Breast epithelium (tissue), 4 donors: ENCODE measurements at regions not wholly inside any gene's neighbourhood (a gene's known extent, or its start where the extent isn't known, plus 50 kb on each side); places are given as distances from the start of the nearest gene placed in this dataset.

Experiments used
- DNase-seq, 2 donors: peaks; one replicate each; pipeline ENCODE4 v3.0.0-alpha.2; 2019; ENCODE audit warnings: low spot score in 2 of 2
- H3K27ac ChIP-seq, 2 donors: fragments of 200-600 bp; sonication (generic) in 1 of 2; one replicate each; pipeline ENCODE4 v1.5.1; 2016 to 2019; ENCODE audit warnings: mild to moderate bottlenecking in 1 of 2
- H3K27me3 ChIP-seq, 2 donors: fragments of 200-600 bp; sonication (generic) in 1 of 2; one replicate each; pipeline versions ENCODE4 v1.5.1 to v1.6.0; 2017 to 2019; ENCODE audit warnings: control low read depth in 1 of 2, mild to moderate bottlenecking in 1 of 2
- H3K36me3 ChIP-seq: fragments of 200-600 bp; one replicate; pipeline ENCODE4 v1.5.1; 2019
- H3K4me1 ChIP-seq, 2 donors: fragments of 200-600 bp; sonication (generic); one replicate each; pipeline ENCODE4 v1.5.1; 2016 to 2019; ENCODE audit warnings: control low read depth in 1 of 2
- H3K4me3 ChIP-seq, 3 donors: fragments of 200-600 bp; sonication (generic); 1 replicate in 2 of 3; 2 replicates in 1 of 3; pipeline ENCODE4 v1.5.1; 2016 to 2019; ENCODE audit warnings: mild to moderate bottlenecking in 3 of 3, moderate library complexity in 2 of 3
- H3K9me3 ChIP-seq, 2 donors: fragments of 200-600 bp; sonication (generic) in 1 of 2; one replicate each; pipeline ENCODE4 v1.5.1; 2016 to 2019; ENCODE audit warnings: control low read depth in 1 of 2
- CTCF ChIP-seq, 3 donors: fragments of 450-650 bp; IDR thresholded peaks; one replicate each; pipeline ENCODE4 v1.5.1; 2016 to 2017; ENCODE audit warnings: antibody characterized with exemption in 3 of 3, mild to moderate bottlenecking in 3 of 3, moderate library complexity in 3 of 3
- POLR2A ChIP-seq: fragments of 450-650 bp; IDR thresholded peaks from one replicate; pipeline ENCODE4 v1.6.1; 2016; ENCODE audit warnings: antibody characterized with exemption, mild to moderate bottlenecking, moderate library complexity
- POLR2AphosphoS5 ChIP-seq, 3 donors: sonication (generic); formaldehyde crosslinking; IDR thresholded peaks; one replicate each; pipeline ENCODE4 v1.6.1; 2017; ENCODE audit warnings: antibody characterized with exemption in 3 of 3
- intact Hi-C: fragments of 100-400 bp; cut with DNase I; formaldehyde crosslinking; loops from one replicate; pipeline ENCODE4 v1.15.1; 2023; ENCODE audit warnings: low total_unique reads

- Histone ChIP-seq H3K36me3 (no peaks in the 10 kb centered on the region), H3K4me3 (no peak overlapping the region), H3K27ac (no peak overlapping the region), H3K4me1 (no peaks in the 10 kb centered on the region), H3K9me3 (no peaks in the 10 kb centered on the region), H3K27me3 (peaks cover 0 to 15% of the 10 kb centered on the region in 2 donors)
- peak in 1 of 3 donors; percentile 13 for TF ChIP-seq POLR2AphosphoS5 (IDR thresholded peaks at IDR 0.05)
- TF ChIP-seq CTCF (IDR thresholded peaks at IDR 0.05) = no peak
- DNase-seq = no peak
- intact Hi-C loops = no loop called here
These were observed 52.7 kb downstream of the KCNA5 start for GRCh38 chr12:5096241-5096924.

- intact Hi-C loops = no loop called here
- TF ChIP-seq CTCF (IDR thresholded peaks at IDR 0.05) (no peak), POLR2A (no peak), POLR2AphosphoS5 (IDR thresholded peaks at IDR 0.05) (no peak)
- no peak for DNase-seq
- no peaks in the 10 kb centered on the region for H3K9me3 ChIP-seq
- H3K4me3 ChIP-seq = no peak overlapping the region
- H3K36me3 ChIP-seq = no peaks in the 10 kb centered on the region
- H3K27me3 ChIP-seq = peaks cover 0 to 15% of the 10 kb centered on the region in 2 donors
- H3K4me1 ChIP-seq = no peaks in the 10 kb centered on the region
- no peak overlapping the region for H3K27ac ChIP-seq
These were observed 54.1 kb downstream of the KCNA5 start for GRCh38 chr12:5097786-5098185.

GRCh38 chr12:5099136-5099535 is 55.5 kb downstream of the KCNA5 start:
- intact Hi-C loops = no loop called here
- Histone ChIP-seq H3K4me3 (no peak overlapping the region), H3K9me3 (no peaks in the 10 kb centered on the region), H3K27me3 (peaks cover 0 to 15% of the 10 kb centered on the region in 2 donors), H3K36me3 (no peaks in the 10 kb centered on the region), H3K4me1 (no peaks in the 10 kb centered on the region), H3K27ac (no peak overlapping the region)
- no peak for DNase-seq
- no peak for TF ChIP-seq CTCF (IDR thresholded peaks at IDR 0.05)

- intact Hi-C loops = no loop called here
- DNase-seq = no peak
These were observed 55.9 kb downstream of the KCNA5 start for GRCh38 chr12:5099591-5099990.

GRCh38 chr12:5101686-5102085 is 58.0 kb downstream of the KCNA5 start:
- DNase-seq = no peak
- no peak for TF ChIP-seq CTCF (IDR thresholded peaks at IDR 0.05)
- TF ChIP-seq POLR2A = no peak
- TF ChIP-seq POLR2AphosphoS5 (IDR thresholded peaks at IDR 0.05) = no peak
- Histone ChIP-seq H3K36me3 (no peaks in the 10 kb centered on the region), H3K4me3 (no peak overlapping the region), H3K4me1 (no peaks in the 10 kb centered on the region), H3K27me3 (peaks cover 0 to 6% of the 10 kb centered on the region in 2 donors), H3K9me3 (no peaks in the 10 kb centered on the region), H3K27ac (no peak overlapping the region)
- intact Hi-C loops = no loop called here

More at GRCh38 chr12:5099591-5099990, 55.9 kb downstream of the KCNA5 start:
- Histone ChIP-seq H3K9me3 (no peaks in the 10 kb centered on the region), H3K36me3 (no peaks in the 10 kb centered on the region), H3K4me3 (no peak overlapping the region), H3K27me3 (peaks cover 0 to 15% of the 10 kb centered on the region in 2 donors), H3K27ac (no peak overlapping the region), H3K4me1 (no peaks in the 10 kb centered on the region)
- TF ChIP-seq POLR2AphosphoS5 (IDR thresholded peaks at IDR 0.05) = no peak
- TF ChIP-seq CTCF (IDR thresholded peaks at IDR 0.05) = no peak
- no peak for TF ChIP-seq POLR2A
